ENCODE measurements at regions not wholly inside any gene's neighbourhood (a gene's known extent, or its start where the extent isn't known, plus 50 kb on each side); places are given as distances from the start of the nearest gene placed in this dataset.

- Histone ChIP-seq H3K27me3 (replicated peaks in 1 of 4; ENCODE audit: control extremely low read depth in 1 of 4, control insufficient read depth in 3 of 4, insufficient read depth in 4 of 4, low read length in 3 of 4) (no peaks in the 10 kb centered on the region), H3K79me2 (ENCODE audit: control insufficient read depth, insufficient read depth, low read length) (no peaks in the 10 kb centered on the region), H3K36me3 (replicated peaks in 1 of 2; ENCODE audit: control extremely low read depth in 1 of 2, control insufficient read depth in 1 of 2, extremely low read depth in 1 of 2, insufficient read depth in 2 of 2, low read length in 1 of 2) (no peaks in the 10 kb centered on the region), H2AFZ (ENCODE audit: insufficient read depth, low read depth, low read length, poor library complexity, severe bottlenecking) (no peak overlapping the region), H3K4me1 (ENCODE audit: control insufficient read depth in 2 of 2, insufficient read depth in 2 of 2, low read length in 2 of 2) (no peaks in the 10 kb centered on the region), H3K4me3 (ENCODE audit: control extremely low read depth in 1 of 5, extremely low read depth in 1 of 5, insufficient read depth in 1 of 5, low read depth in 2 of 5, low read length in 4 of 5) (no peak overlapping the region), H3K9ac (ENCODE audit: low read length) (no peak overlapping the region), H4K20me1 (ENCODE audit: control insufficient read depth, insufficient read depth, low read length, poor library complexity, severe bottlenecking) (no peaks in the 10 kb centered on the region), H3K9me3 (ENCODE audit: control extremely low read depth in 1 of 3, control insufficient read depth in 2 of 3, insufficient read depth in 1 of 3, low read length in 2 of 3) (no peaks in the 10 kb centered on the region), H3K27ac (ENCODE audit: low read length in 2 of 2) (no peak overlapping the region), H3K4me2 (replicated peaks; ENCODE audit: low read depth, low read length, poor library complexity, severe bottlenecking) (no peak overlapping the region)
- CTCF ChIA-PET, result no interaction called here
- no peak overlapping the region for H3K4me3 Mint-ChIP-seq
- peaks cover 6% of the 10 kb centered on the region for H3K4me1 Mint-ChIP-seq
- no peak for DNase-seq
- intact Hi-C loops (cut with micrococcal nuclease), result no loop called here
- no peak for TF ChIP-seq CTCF (IDR thresholded peaks at IDR 0.05)
- TF ChIP-seq EZH2 (IDR thresholded peaks at IDR 0.05; ENCODE audit: borderline replicate concordance, insufficient read depth, low read depth, low read length, poor library complexity, severe bottlenecking), result no peak
- H3K27ac Mint-ChIP-seq, result no peak overlapping the region
- POLR2A ChIA-PET, result no interaction called here
- 89% methylated on average over 1 of the region's 1 CpG for WGBS (ENCODE audit: insufficient coverage)
- no peaks in the 10 kb centered on the region for H3K9me3 Mint-ChIP-seq (ENCODE audit: insufficient read depth)
- H3K27me3 Mint-ChIP-seq, result no peaks in the 10 kb centered on the region
- ATAC-seq (ENCODE audit: low read depth), result no peak
These were observed 322.2 kb downstream of the SOX4 start for GRCh38 chr6:21915707-21916260.

- WGBS (ENCODE audit: insufficient coverage), result 94% methylated on average over 7 of the region's 7 CpGs
- no peak overlapping the region for H3K4me2 ChIP-seq (replicated peaks; ENCODE audit: low read depth, low read length, poor library complexity, severe bottlenecking)
- H3K9ac ChIP-seq (ENCODE audit: low read length), result no peak overlapping the region
- H3K27me3 ChIP-seq (replicated peaks in 1 of 4; ENCODE audit: control extremely low read depth in 1 of 4, control insufficient read depth in 3 of 4, insufficient read depth in 4 of 4, low read length in 3 of 4), result no peaks in the 10 kb centered on the region
- Mint-ChIP-seq H3K4me1 (peaks cover 6% of the 10 kb centered on the region), H3K4me3 (no peak overlapping the region), H3K27ac (no peak overlapping the region), H3K27me3 (no peaks in the 10 kb centered on the region), H3K9me3 (ENCODE audit: insufficient read depth) (no peaks in the 10 kb centered on the region)
- no peak overlapping the region for H3K27ac ChIP-seq (ENCODE audit: low read length in 2 of 2)
- no peak for DNase-seq
- no peak overlapping the region for H2AFZ ChIP-seq (ENCODE audit: insufficient read depth, low read depth, low read length, poor library complexity, severe bottlenecking)
- H3K4me1 ChIP-seq (ENCODE audit: control insufficient read depth in 2 of 2, insufficient read depth in 2 of 2, low read length in 2 of 2), result no peaks in the 10 kb centered on the region
- H3K79me2 ChIP-seq (ENCODE audit: control insufficient read depth, insufficient read depth, low read length), result no peaks in the 10 kb centered on the region
- no peaks in the 10 kb centered on the region for H3K9me3 ChIP-seq (ENCODE audit: control extremely low read depth in 1 of 3, control insufficient read depth in 2 of 3, insufficient read depth in 1 of 3, low read length in 2 of 3)
- ChIA-PET POLR2A (no interaction called here), CTCF (no interaction called here)
- intact Hi-C loops (cut with micrococcal nuclease), result no loop called here
- TF ChIP-seq EZH2 (IDR thresholded peaks at IDR 0.05; ENCODE audit: borderline replicate concordance, insufficient read depth, low read depth, low read length, poor library complexity, severe bottlenecking), result no peak
- TF ChIP-seq CTCF (IDR thresholded peaks at IDR 0.05), result no peak
- ATAC-seq (ENCODE audit: low read depth), result no peak
- no peaks in the 10 kb centered on the region for H4K20me1 ChIP-seq (ENCODE audit: control insufficient read depth, insufficient read depth, low read length, poor library complexity, severe bottlenecking)
- H3K4me3 ChIP-seq (ENCODE audit: control extremely low read depth in 1 of 5, extremely low read depth in 1 of 5, insufficient read depth in 1 of 5, low read depth in 2 of 5, low read length in 4 of 5), result no peak overlapping the region
- H3K36me3 ChIP-seq (replicated peaks in 1 of 2; ENCODE audit: control extremely low read depth in 1 of 2, control insufficient read depth in 1 of 2, extremely low read depth in 1 of 2, insufficient read depth in 2 of 2, low read length in 1 of 2), result no peaks in the 10 kb centered on the region
These were observed 324.5 kb downstream of the SOX4 start for GRCh38 chr6:21918041-21918440.

Data from B cell (primary cell).